ENCODE measurements at regions not wholly inside any gene's neighbourhood (a gene's known extent, or its start where the extent isn't known, plus 50 kb on each side); places are given as distances from the start of the nearest gene placed in this dataset.

- H3K9me3 Mint-ChIP-seq, result peaks cover 2 to 14% (median 10%) of the 10 kb centered on the region in 3 donors
- H3K4me3 Mint-ChIP-seq, result no peak overlapping the region
- no peak overlapping the region for H3K27ac Mint-ChIP-seq
- no peaks in the 10 kb centered on the region for H3K4me1 Mint-ChIP-seq
- H3K36me3 Mint-ChIP-seq, result no peaks in the 10 kb centered on the region
- H3K27me3 Mint-ChIP-seq, result no peaks in the 10 kb centered on the region
Measured at GRCh38 chr2:240362826-240363745, 72.4 kb upstream of the GPC1 start.

- no peaks in the 10 kb centered on the region for H3K4me1 Mint-ChIP-seq
- H3K27ac Mint-ChIP-seq, result peak overlapping the region in 1 of 3 donors; percentile 5
- H3K9me3 Mint-ChIP-seq, result peaks cover 2 to 14% (median 10%) of the 10 kb centered on the region in 3 donors
- H3K27me3 Mint-ChIP-seq, result no peaks in the 10 kb centered on the region
- no peaks in the 10 kb centered on the region for H3K36me3 Mint-ChIP-seq
- no peak overlapping the region for H3K4me3 Mint-ChIP-seq
Measured at GRCh38 chr2:240363746-240364581, 71.5 kb upstream of the GPC1 start.

GRCh38 chr2:240364582-240364960 is 70.9 kb upstream of the GPC1 start:
- Mint-ChIP-seq H3K4me1 (no peaks in the 10 kb centered on the region), H3K27me3 (no peaks in the 10 kb centered on the region), H3K4me3 (no peak overlapping the region), H3K9me3 (peaks cover 2 to 14% (median 10%) of the 10 kb centered on the region in 3 donors), H3K27ac (peak overlapping the region in 1 of 3 donors; percentile 5), H3K36me3 (no peaks in the 10 kb centered on the region)

- Mint-ChIP-seq H3K27ac (no peak overlapping the region), H3K4me3 (no peak overlapping the region), H3K4me1 (no peaks in the 10 kb centered on the region), H3K36me3 (no peaks in the 10 kb centered on the region), H3K27me3 (no peaks in the 10 kb centered on the region), H3K9me3 (peaks cover 2 to 14% (median 10%) of the 10 kb centered on the region in 3 donors)
Measured at GRCh38 chr2:240364961-240365775, 70.3 kb upstream of the GPC1 start.

GRCh38 chr2:240365971-240366471 is 69.4 kb upstream of the GPC1 start:
- peaks cover 2% of the 10 kb centered on the region for H3K27me3 Mint-ChIP-seq
- no peaks in the 10 kb centered on the region for H3K4me1 Mint-ChIP-seq
- H3K4me3 Mint-ChIP-seq, result no peak overlapping the region
- H3K27ac Mint-ChIP-seq, result no peak overlapping the region
- peaks cover 0 to 8% (median 5%) of the 10 kb centered on the region in 3 donors for H3K9me3 Mint-ChIP-seq
- no peaks in the 10 kb centered on the region for H3K36me3 Mint-ChIP-seq

GRCh38 chr2:240366901-240367300 is 68.6 kb upstream of the GPC1 start:
- Mint-ChIP-seq H3K36me3 (no peaks in the 10 kb centered on the region), H3K4me1 (no peaks in the 10 kb centered on the region), H3K4me3 (no peak overlapping the region), H3K27me3 (peaks cover 2% of the 10 kb centered on the region), H3K9me3 (peaks cover 0 to 3% (median 0%) of the 10 kb centered on the region in 3 donors), H3K27ac (no peak overlapping the region)

- no peaks in the 10 kb centered on the region for H3K9me3 Mint-ChIP-seq
- no peaks in the 10 kb centered on the region for H3K4me1 Mint-ChIP-seq
- no peak overlapping the region for H3K4me3 Mint-ChIP-seq
- no peaks in the 10 kb centered on the region for H3K36me3 Mint-ChIP-seq
- no peak overlapping the region for H3K27ac Mint-ChIP-seq
- peaks cover 2% of the 10 kb centered on the region for H3K27me3 Mint-ChIP-seq
Measured at GRCh38 chr2:240367721-240368120, 67.7 kb upstream of the GPC1 start.

GRCh38 chr2:240368781-240369331 is 66.6 kb upstream of the GPC1 start:
- H3K4me1 Mint-ChIP-seq, result no peaks in the 10 kb centered on the region
- H3K9me3 Mint-ChIP-seq, result no peaks in the 10 kb centered on the region
- no peak overlapping the region for H3K4me3 Mint-ChIP-seq
- no peaks in the 10 kb centered on the region for H3K36me3 Mint-ChIP-seq
- no peak overlapping the region for H3K27ac Mint-ChIP-seq
- H3K27me3 Mint-ChIP-seq, result peaks cover 2% of the 10 kb centered on the region

- H3K27ac Mint-ChIP-seq, result no peak overlapping the region
- peaks cover 2% of the 10 kb centered on the region for H3K27me3 Mint-ChIP-seq
- no peaks in the 10 kb centered on the region for H3K9me3 Mint-ChIP-seq
- no peaks in the 10 kb centered on the region for H3K36me3 Mint-ChIP-seq
- no peak overlapping the region for H3K4me3 Mint-ChIP-seq
- H3K4me1 Mint-ChIP-seq, result no peaks in the 10 kb centered on the region
Measured at GRCh38 chr2:240369335-240369734, 66.1 kb upstream of the GPC1 start.

- no peaks in the 10 kb centered on the region for H3K9me3 Mint-ChIP-seq
- no peak overlapping the region for H3K27ac Mint-ChIP-seq
- H3K27me3 Mint-ChIP-seq, result peaks cover 2% of the 10 kb centered on the region
- H3K4me3 Mint-ChIP-seq, result no peak overlapping the region
- H3K36me3 Mint-ChIP-seq, result no peaks in the 10 kb centered on the region
- H3K4me1 Mint-ChIP-seq, result no peaks in the 10 kb centered on the region
Measured at GRCh38 chr2:240369801-240370585, 65.5 kb upstream of the GPC1 start.

- Mint-ChIP-seq H3K4me3 (no peak overlapping the region), H3K4me1 (no peaks in the 10 kb centered on the region), H3K9me3 (no peaks in the 10 kb centered on the region), H3K36me3 (no peaks in the 10 kb centered on the region), H3K27ac (no peak overlapping the region), H3K27me3 (peaks cover 8% of the 10 kb centered on the region)
Measured at GRCh38 chr2:240371129-240372000, 64.1 kb upstream of the GPC1 start.

- no peak overlapping the region for H3K4me3 Mint-ChIP-seq
- H3K4me1 Mint-ChIP-seq, result no peaks in the 10 kb centered on the region
- H3K36me3 Mint-ChIP-seq, result no peaks in the 10 kb centered on the region
- H3K27ac Mint-ChIP-seq, result no peak overlapping the region
- no peaks in the 10 kb centered on the region for H3K9me3 Mint-ChIP-seq
- H3K27me3 Mint-ChIP-seq, result peaks cover 8% of the 10 kb centered on the region
Measured at GRCh38 chr2:240372101-240372500, 63.4 kb upstream of the GPC1 start.

GRCh38 chr2:240373289-240373885 is 62.1 kb upstream of the GPC1 start:
- peaks cover 8% of the 10 kb centered on the region for H3K27me3 Mint-ChIP-seq
- H3K4me1 Mint-ChIP-seq, result no peaks in the 10 kb centered on the region
- no peak overlapping the region for H3K4me3 Mint-ChIP-seq

More at GRCh38 chr2:240373289-240373885, 62.1 kb upstream of the GPC1 start:
- H3K9me3 Mint-ChIP-seq, result no peaks in the 10 kb centered on the region
- H3K36me3 Mint-ChIP-seq, result no peaks in the 10 kb centered on the region
- H3K27ac Mint-ChIP-seq, result no peak overlapping the region
